ENCODE measurements at regions not wholly inside any gene's neighbourhood (a gene's known extent, or its start where the extent isn't known, plus 50 kb on each side); places are given as distances from the start of the nearest gene placed in this dataset.

GRCh38 chr5:40397976-40398375 lies 281.7 kb upstream of the PTGER4 start:
- TF ChIP-seq POLR2A (IDR thresholded peaks at IDR 0.05): no peak
- TF ChIP-seq, protein P1, sequence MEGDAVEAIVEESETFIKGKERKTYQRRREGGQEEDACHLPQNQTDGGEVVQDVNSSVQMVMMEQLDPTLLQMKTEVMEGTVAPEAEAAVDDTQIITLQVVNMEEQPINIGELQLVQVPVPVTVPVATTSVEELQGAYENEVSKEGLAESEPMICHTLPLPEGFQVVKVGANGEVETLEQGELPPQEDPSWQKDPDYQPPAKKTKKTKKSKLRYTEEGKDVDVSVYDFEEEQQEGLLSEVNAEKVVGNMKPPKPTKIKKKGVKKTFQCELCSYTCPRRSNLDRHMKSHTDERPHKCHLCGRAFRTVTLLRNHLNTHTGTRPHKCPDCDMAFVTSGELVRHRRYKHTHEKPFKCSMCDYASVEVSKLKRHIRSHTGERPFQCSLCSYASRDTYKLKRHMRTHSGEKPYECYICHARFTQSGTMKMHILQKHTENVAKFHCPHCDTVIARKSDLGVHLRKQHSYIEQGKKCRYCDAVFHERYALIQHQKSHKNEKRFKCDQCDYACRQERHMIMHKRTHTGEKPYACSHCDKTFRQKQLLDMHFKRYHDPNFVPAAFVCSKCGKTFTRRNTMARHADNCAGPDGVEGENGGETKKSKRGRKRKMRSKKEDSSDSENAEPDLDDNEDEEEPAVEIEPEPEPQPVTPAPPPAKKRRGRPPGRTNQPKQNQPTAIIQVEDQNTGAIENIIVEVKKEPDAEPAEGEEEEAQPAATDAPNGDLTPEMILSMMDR (IDR thresholded peaks at IDR 0.05): no peak
- no peak for TF ChIP-seq EP300 (IDR thresholded peaks at IDR 0.05)
- no peak for TF ChIP-seq POLR2AphosphoS5 (IDR thresholded peaks at IDR 0.05)
